ENCODE measurements at regions not wholly inside any gene's neighbourhood (a gene's known extent, or its start where the extent isn't known, plus 50 kb on each side); places are given as distances from the start of the nearest gene placed in this dataset.
"Not testable (repeated sequence)": the region's sequence is repeated elsewhere in the genome, so short reads cannot be mapped to it uniquely, and the experiment has no call there.

- no peak for DNase-seq
Measured at GRCh38 chr12:82529101-82529500, 157.6 kb upstream of the TMTC2 start.

- DNase-seq: no peak
Measured at GRCh38 chr12:82529954-82530353, 156.8 kb upstream of the TMTC2 start.

GRCh38 chr12:82530394-82530793 lies 156.3 kb upstream of the TMTC2 start:
- DNase-seq: no peak

GRCh38 chr12:82533341-82533740 lies 153.4 kb upstream of the TMTC2 start:
- DNase-seq: no peak

GRCh38 chr12:82537436-82537835 lies 149.3 kb upstream of the TMTC2 start:
- DNase-seq: no peak

- no peak for DNase-seq
Measured at GRCh38 chr12:82554529-82554928, 132.2 kb upstream of the TMTC2 start.

- no peak for DNase-seq
Measured at GRCh38 chr12:82555699-82556098, 131.0 kb upstream of the TMTC2 start.

GRCh38 chr12:82565966-82566365 lies 120.7 kb upstream of the TMTC2 start:
- DNase-seq: no peak

- no peak for DNase-seq
Measured at GRCh38 chr12:82567688-82568087, 119.0 kb upstream of the TMTC2 start.

- no peak for DNase-seq
Measured at GRCh38 chr12:82574191-82574590, 112.5 kb upstream of the TMTC2 start.

GRCh38 chr12:82578725-82579124 lies 108.0 kb upstream of the TMTC2 start:
- DNase-seq: no peak

GRCh38 chr12:82583756-82584155 lies 103.0 kb upstream of the TMTC2 start:
- DNase-seq: no peak

GRCh38 chr12:82593143-82593542 lies 93.6 kb upstream of the TMTC2 start:
- DNase-seq: no peak

- DNase-seq: no peak
Measured at GRCh38 chr12:82593901-82594396, 92.8 kb upstream of the TMTC2 start.

GRCh38 chr12:82595941-82596340 lies 90.8 kb upstream of the TMTC2 start:
- no peak for DNase-seq

GRCh38 chr12:82596483-82596882 lies 90.2 kb upstream of the TMTC2 start:
- no peak for DNase-seq

GRCh38 chr12:82600379-82600778 lies 86.3 kb upstream of the TMTC2 start:
- peak; percentile 65 for DNase-seq

- DNase-seq: not testable (repeated sequence)
Measured at GRCh38 chr12:82603647-82604046, 83.1 kb upstream of the TMTC2 start.

GRCh38 chr12:82605115-82605514 lies 81.6 kb upstream of the TMTC2 start:
- DNase-seq: no peak

GRCh38 chr12:82608706-82609105 lies 78.0 kb upstream of the TMTC2 start:
- peak; percentile 86 for DNase-seq

- no peak for DNase-seq
Measured at GRCh38 chr12:82609234-82609914, 77.3 kb upstream of the TMTC2 start.

GRCh38 chr12:82619644-82620043 lies 67.1 kb upstream of the TMTC2 start:
- no peak for DNase-seq

GRCh38 chr12:82620917-82621316 lies 65.8 kb upstream of the TMTC2 start:
- no peak for DNase-seq

GRCh38 chr12:82625523-82625922 lies 61.2 kb upstream of the TMTC2 start:
- DNase-seq: no peak

- peak; percentile 57 for DNase-seq
Measured at GRCh38 chr12:82627799-82628198, 58.9 kb upstream of the TMTC2 start.

All from fibroblast of skin of scalp (primary cell).